B cell (primary cell): ENCODE measurements at regions not wholly inside any gene's neighbourhood (a gene's known extent, or its start where the extent isn't known, plus 50 kb on each side); places are given as distances from the start of the nearest gene placed in this dataset.

ENCODE experiments used
- ATAC-seq: fragments of 200-7000 bp; cut with Tn5 transposase; one replicate; pipeline ENCODE4 v1.10.0; 2021; ENCODE audit warnings: low read depth, mild to moderate bottlenecking, moderate number of reproducible peaks, moderate library complexity
- CTCF ChIA-PET: fragments of 350-600 bp; sonication (Branson Sonifier 250); formaldehyde crosslinking; loops from one replicate; lab custom pipeline; 2021; ENCODE audit warnings: antibody characterized with exemption, inconsistent platforms; lab: Charles Lee
- POLR2A ChIA-PET: fragments of 350-600 bp; sonication (Branson Sonifier 250); formaldehyde crosslinking; loops from one replicate; lab custom pipeline; 2021; ENCODE audit warnings: antibody characterized with exemption; lab: Charles Lee
- DNase-seq: peaks from one replicate; pipeline ENCODE4 v3.0.0; 2013
- H2AFZ ChIP-seq: 2 replicates; pipeline ENCODE4 v1.6.1; 2012; ENCODE audit warnings: mild to moderate bottlenecking, low read depth, low read length; ENCODE audit not compliant: insufficient read depth, poor library complexity, severe bottlenecking
- H3K27ac ChIP-seq, 2 donors: 1 replicate in 1 of 2; 2 replicates in 1 of 2; pipeline ENCODE4 v1.5.1; 2012 to 2013; ENCODE audit warnings: low read length in 2 of 2, mild to moderate bottlenecking in 2 of 2, moderate library complexity in 1 of 2
- H3K27me3 ChIP-seq, 4 experiments: fragments of 200-600 bp in 1 of 4; sonication (generic) in 1 of 4; replicated peaks in 1 of 4; 1 replicate in 2 of 4; 2 replicates in 2 of 4; pipeline versions ENCODE4 v1.6.1 to v1.7.0; 2013 to 2016; ENCODE audit warnings: low read length in 3 of 4, mild to moderate bottlenecking in 2 of 4, mixed read lengths in 1 of 4, moderate library complexity in 1 of 4; ENCODE audit not compliant: insufficient read depth in 4 of 4, control insufficient read depth in 3 of 4; ENCODE audit errors: control extremely low read depth in 1 of 4
- H3K36me3 ChIP-seq, 2 experiments: replicated peaks in 1 of 2; 1 replicate in 1 of 2; 2 replicates in 1 of 2; pipeline versions ENCODE4 v1.6.1 to v1.7.1; 2013; ENCODE audit warnings: low read length in 1 of 2; ENCODE audit not compliant: insufficient read depth in 2 of 2, control insufficient read depth in 1 of 2; ENCODE audit errors: control extremely low read depth in 1 of 2, extremely low read depth in 1 of 2
- H3K4me1 ChIP-seq, 2 donors: fragments of 200-600 bp in 1 of 2; sonication (generic) in 1 of 2; 1 replicate in 1 of 2; 2 replicates in 1 of 2; pipeline versions ENCODE4 v1.5.1 to v1.6.1; 2013 to 2017; ENCODE audit warnings: low read length in 2 of 2; ENCODE audit not compliant: control insufficient read depth in 2 of 2, insufficient read depth in 2 of 2
- H3K4me2 ChIP-seq: replicated peaks from 2 replicates; pipeline ENCODE3; 2012; ENCODE audit warnings: mild to moderate bottlenecking, low read depth, low read length; ENCODE audit not compliant: poor library complexity, severe bottlenecking
- H3K4me3 ChIP-seq, 5 experiments: fragments of 200-600 bp in 1 of 5; sonication (generic) in 1 of 5; 1 replicate in 3 of 5; 2 replicates in 2 of 5; pipeline versions ENCODE4 v1.5.1 to v1.7.0; 2011 to 2016; ENCODE audit warnings: low read length in 4 of 5, mild to moderate bottlenecking in 4 of 5, low read depth in 2 of 5, control low read depth in 1 of 5, moderate library complexity in 1 of 5; ENCODE audit not compliant: insufficient read depth in 1 of 5; ENCODE audit errors: control extremely low read depth in 1 of 5, extremely low read depth in 1 of 5
- H3K79me2 ChIP-seq: fragments of 200-600 bp; sonication (generic); one replicate; pipeline ENCODE4 v1.6.0; 2016; ENCODE audit warnings: low read length; ENCODE audit not compliant: control insufficient read depth, insufficient read depth
- H3K9ac ChIP-seq: fragments of 200-600 bp; sonication (generic); 2 replicates; pipeline ENCODE4 v1.6.1; 2017; ENCODE audit warnings: mild to moderate bottlenecking, low read length, moderate library complexity
- H3K9me3 ChIP-seq, 3 donors: one replicate each; pipeline versions ENCODE4 v1.6.1 to v1.7.1; 2013; ENCODE audit warnings: low read length in 2 of 3; ENCODE audit not compliant: control insufficient read depth in 2 of 3, insufficient read depth in 1 of 3; ENCODE audit errors: control extremely low read depth in 1 of 3
- H4K20me1 ChIP-seq: 2 replicates; pipeline ENCODE4 v1.6.0; 2012; ENCODE audit warnings: mild to moderate bottlenecking, low read length; ENCODE audit not compliant: insufficient read depth, control insufficient read depth, poor library complexity, severe bottlenecking
- H3K27ac Mint-ChIP-seq: one replicate; pipeline ENCODE4 v1.8.0; 2021; ENCODE audit warnings: mixed read lengths
- H3K27me3 Mint-ChIP-seq: one replicate; pipeline ENCODE4 v1.8.0; 2021; ENCODE audit warnings: mixed read lengths
- H3K4me1 Mint-ChIP-seq: one replicate; pipeline ENCODE4 v1.8.0; 2021; ENCODE audit warnings: mixed read lengths
- H3K4me3 Mint-ChIP-seq: one replicate; pipeline ENCODE4 v1.8.0; 2021; ENCODE audit warnings: mixed read lengths
- H3K9me3 Mint-ChIP-seq: one replicate; pipeline ENCODE4 v1.8.0; 2022; ENCODE audit warnings: mixed read lengths; ENCODE audit not compliant: insufficient read depth
- EZH2 ChIP-seq: IDR thresholded peaks from 2 replicates; pipeline ENCODE4 v1.6.1; 2012; ENCODE audit warnings: borderline replicate concordance, low read depth, mild to moderate bottlenecking, moderate library complexity, low read length; ENCODE audit not compliant: insufficient read depth, poor library complexity, severe bottlenecking
- WGBS: methylation state at CpG from one replicate; pipeline ENCODE4 v1.1.5; 2013; ENCODE audit warnings: missing lambda C conversion rate; ENCODE audit not compliant: insufficient coverage; 5-methylcytosine and 5-hydroxymethylcytosine counted together
- intact Hi-C: fragments of 100-400 bp; cut with micrococcal nuclease; formaldehyde crosslinking; loops from one replicate; pipeline ENCODE4 v1.10.0; 2022
- TF ChIP-seq, protein P1 (sequence below): fragments of 200-600 bp; IDR thresholded peaks from one replicate; pipeline ENCODE4 v1.8.0; 2022; ENCODE audit warnings: antibody characterized with exemption, mild to moderate bottlenecking

DNA sequence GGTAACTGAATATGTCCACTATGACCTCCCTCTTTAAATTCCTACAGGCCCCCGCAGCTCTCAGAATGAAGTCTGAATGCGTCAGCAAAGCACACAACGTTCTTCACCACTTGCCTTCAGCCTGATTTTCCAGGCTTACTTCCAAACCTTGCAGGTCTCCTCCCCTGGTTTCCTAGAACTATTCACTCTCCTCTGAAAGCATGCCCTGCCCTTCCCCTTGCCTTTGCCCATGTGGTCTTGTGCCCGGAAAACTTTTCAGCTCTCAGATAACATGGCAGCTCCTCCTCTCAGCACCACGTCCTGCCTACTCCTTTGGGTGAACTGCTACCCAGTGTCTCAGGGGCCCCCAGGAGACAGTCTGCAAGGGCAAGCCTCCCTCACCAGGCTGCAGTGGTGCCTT is 268.5 kb upstream of the LDB2 start:
- Mint-ChIP-seq H3K4me1 (no peaks in the 10 kb centered on the region), H3K4me3 (no peak overlapping the region), H3K27me3 (no peaks in the 10 kb centered on the region), H3K9me3 (no peaks in the 10 kb centered on the region), H3K27ac (no peak overlapping the region)
- POLR2A ChIA-PET: no interaction called here
- Histone ChIP-seq H3K9me3 (peaks cover 0 to 13% (median 0%) of the 10 kb centered on the region in 3 donors), H3K27ac (no peak overlapping the region), H3K4me2 (no peak overlapping the region), H3K4me3 (no peak overlapping the region), H4K20me1 (no peaks in the 10 kb centered on the region), H3K4me1 (no peaks in the 10 kb centered on the region), H3K9ac (no peak overlapping the region), H2AFZ (no peak overlapping the region), H3K27me3 (no peaks in the 10 kb centered on the region), H3K36me3 (no peaks in the 10 kb centered on the region), H3K79me2 (no peaks in the 10 kb centered on the region)
- WGBS: 92% methylated on average over 4 of the region's 5 CpGs
- TF ChIP-seq, protein P1, sequence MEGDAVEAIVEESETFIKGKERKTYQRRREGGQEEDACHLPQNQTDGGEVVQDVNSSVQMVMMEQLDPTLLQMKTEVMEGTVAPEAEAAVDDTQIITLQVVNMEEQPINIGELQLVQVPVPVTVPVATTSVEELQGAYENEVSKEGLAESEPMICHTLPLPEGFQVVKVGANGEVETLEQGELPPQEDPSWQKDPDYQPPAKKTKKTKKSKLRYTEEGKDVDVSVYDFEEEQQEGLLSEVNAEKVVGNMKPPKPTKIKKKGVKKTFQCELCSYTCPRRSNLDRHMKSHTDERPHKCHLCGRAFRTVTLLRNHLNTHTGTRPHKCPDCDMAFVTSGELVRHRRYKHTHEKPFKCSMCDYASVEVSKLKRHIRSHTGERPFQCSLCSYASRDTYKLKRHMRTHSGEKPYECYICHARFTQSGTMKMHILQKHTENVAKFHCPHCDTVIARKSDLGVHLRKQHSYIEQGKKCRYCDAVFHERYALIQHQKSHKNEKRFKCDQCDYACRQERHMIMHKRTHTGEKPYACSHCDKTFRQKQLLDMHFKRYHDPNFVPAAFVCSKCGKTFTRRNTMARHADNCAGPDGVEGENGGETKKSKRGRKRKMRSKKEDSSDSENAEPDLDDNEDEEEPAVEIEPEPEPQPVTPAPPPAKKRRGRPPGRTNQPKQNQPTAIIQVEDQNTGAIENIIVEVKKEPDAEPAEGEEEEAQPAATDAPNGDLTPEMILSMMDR: no peak
- TF ChIP-seq EZH2: no peak
- intact Hi-C loops: no loop called here
- DNase-seq (no peak), ATAC-seq (no peak)
- CTCF ChIA-PET: interaction anchor here (0.6 kb wide), 1 partner anchor 1289 kb away, joined by 3 read pairs; no protein-coding TSS in a partner anchor

DNA sequence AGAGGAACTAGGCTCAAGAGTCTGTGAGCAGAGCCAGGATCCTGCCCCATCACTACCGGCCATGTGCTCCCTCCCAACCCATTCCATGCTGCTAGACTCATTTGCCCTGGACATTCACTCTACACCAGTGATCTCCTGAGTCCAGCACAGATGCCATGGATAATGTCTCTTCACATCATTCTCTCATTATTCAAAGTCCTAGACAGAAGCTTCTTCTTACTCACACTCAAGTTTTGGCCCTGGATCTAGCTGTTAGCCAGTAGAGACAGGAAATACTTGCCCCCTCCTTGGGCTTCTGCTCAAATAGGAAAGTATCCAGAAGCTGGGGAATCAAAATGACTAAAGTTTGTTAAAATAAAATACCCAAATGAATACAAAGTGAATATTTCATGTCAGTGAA is 266.8 kb upstream of the LDB2 start:
- ATAC-seq: no peak
- POLR2A ChIA-PET: no interaction called here
- H3K27ac Mint-ChIP-seq: no peak overlapping the region

More for the DNA sequence above, 266.8 kb upstream of the LDB2 start:
- H4K20me1 ChIP-seq: no peaks in the 10 kb centered on the region
- no peak overlapping the region for H2AFZ ChIP-seq
- no peak for DNase-seq
- Mint-ChIP-seq H3K27me3 (no peaks in the 10 kb centered on the region), H3K4me1 (no peaks in the 10 kb centered on the region), H3K4me3 (no peak overlapping the region), H3K9me3 (no peaks in the 10 kb centered on the region)
- H3K27ac ChIP-seq: no peak overlapping the region
- no peak for TF ChIP-seq EZH2
- TF ChIP-seq, protein P1: no peak
- H3K4me1 ChIP-seq: no peaks in the 10 kb centered on the region
- WGBS: 85% methylated on average over 1 of the region's 1 CpG
- no peak overlapping the region for H3K4me2 ChIP-seq
- H3K27me3 ChIP-seq: no peaks in the 10 kb centered on the region
- H3K9ac ChIP-seq: no peak overlapping the region
- intact Hi-C loops: no loop called here
- H3K36me3 ChIP-seq: no peaks in the 10 kb centered on the region
- H3K9me3 ChIP-seq: peaks cover 0 to 13% (median 0%) of the 10 kb centered on the region in 3 donors
- H3K79me2 ChIP-seq: no peaks in the 10 kb centered on the region
- CTCF ChIA-PET: no interaction called here
- no peak overlapping the region for H3K4me3 ChIP-seq
